Non-pigmented ciliary epithelial cell (primary cell): ENCODE measurements at regions not wholly inside any gene's neighbourhood (a gene's known extent, or its start where the extent isn't known, plus 50 kb on each side); places are given as distances from the start of the nearest gene placed in this dataset.

Experiments
- DNase-seq: peaks from one replicate; pipeline ENCODE4 v3.0.0-alpha.2; 2010; ENCODE audit warnings: low read depth

DNA sequence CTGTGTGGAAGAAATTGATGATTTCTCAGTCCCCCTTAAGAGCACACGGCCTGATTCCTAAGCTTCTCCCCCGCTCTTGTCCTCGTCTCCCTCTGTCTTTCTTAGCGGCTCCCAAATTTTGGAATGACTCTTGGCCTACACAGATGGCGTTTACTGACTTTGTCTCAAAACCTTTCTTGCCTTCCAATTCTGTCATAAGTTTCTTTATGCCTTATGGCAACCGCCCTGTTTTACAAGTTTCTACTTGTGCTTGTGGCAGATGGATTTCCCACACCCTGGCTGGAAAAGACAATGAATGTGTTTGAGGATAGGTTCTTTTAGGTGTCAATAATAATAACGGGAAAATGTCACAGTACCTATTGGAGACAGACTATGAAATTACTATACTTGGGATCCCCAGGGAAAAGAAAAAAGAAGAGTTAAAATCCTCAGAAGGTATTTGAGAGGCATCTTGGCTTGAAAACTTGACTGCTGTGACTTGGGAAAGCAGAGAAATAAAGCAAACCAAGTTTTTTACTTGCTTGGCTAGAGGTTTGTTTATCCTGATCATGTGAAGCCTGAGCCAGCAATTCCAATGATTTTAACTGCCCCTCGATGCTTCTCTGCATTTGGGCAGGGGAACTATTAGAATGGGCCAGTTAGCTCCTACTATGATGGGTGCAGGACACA is 276.4 kb downstream of the HRH4 start:
- no peak for DNase-seq

DNA sequence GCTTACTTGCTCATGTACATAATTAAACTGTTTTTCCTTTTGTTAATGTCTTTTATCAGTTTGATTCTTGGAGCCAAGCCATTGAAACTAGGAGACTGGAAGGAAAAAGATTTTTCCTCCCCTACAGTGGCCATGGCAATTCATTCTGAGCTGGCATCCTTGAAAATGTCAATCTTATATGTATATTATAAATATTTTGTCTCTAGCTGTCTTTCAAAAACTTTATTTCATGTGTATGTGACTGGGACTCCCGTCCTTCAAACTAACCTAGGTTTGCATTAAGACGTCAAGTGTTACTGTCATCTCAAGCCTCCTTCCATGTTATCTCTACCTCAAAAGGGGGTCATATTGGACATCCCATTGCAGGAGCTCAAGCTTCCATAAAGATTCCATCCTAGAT is 280.4 kb downstream of the HRH4 start:
- DNase-seq = no peak

DNA sequence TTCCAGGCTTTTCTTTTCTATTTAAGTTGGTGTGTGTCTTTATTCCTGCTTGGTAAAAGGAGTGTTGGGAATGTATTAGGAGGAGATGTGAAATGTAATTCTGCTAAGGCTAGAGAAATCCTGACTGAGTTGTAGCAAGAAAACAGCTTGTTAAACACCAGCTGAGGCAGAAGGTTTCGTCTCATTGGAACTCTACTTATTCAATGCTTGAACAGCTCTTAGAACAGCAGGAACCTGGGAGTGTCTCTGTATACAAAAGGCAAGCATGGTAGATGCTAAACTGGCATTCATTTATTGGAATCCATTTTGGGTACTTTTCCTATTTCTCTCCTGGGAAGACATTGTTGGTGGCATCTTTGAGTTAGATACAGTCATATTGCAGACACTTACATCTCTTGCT is 280.9 kb downstream of the HRH4 start:
- no peak for DNase-seq

DNA sequence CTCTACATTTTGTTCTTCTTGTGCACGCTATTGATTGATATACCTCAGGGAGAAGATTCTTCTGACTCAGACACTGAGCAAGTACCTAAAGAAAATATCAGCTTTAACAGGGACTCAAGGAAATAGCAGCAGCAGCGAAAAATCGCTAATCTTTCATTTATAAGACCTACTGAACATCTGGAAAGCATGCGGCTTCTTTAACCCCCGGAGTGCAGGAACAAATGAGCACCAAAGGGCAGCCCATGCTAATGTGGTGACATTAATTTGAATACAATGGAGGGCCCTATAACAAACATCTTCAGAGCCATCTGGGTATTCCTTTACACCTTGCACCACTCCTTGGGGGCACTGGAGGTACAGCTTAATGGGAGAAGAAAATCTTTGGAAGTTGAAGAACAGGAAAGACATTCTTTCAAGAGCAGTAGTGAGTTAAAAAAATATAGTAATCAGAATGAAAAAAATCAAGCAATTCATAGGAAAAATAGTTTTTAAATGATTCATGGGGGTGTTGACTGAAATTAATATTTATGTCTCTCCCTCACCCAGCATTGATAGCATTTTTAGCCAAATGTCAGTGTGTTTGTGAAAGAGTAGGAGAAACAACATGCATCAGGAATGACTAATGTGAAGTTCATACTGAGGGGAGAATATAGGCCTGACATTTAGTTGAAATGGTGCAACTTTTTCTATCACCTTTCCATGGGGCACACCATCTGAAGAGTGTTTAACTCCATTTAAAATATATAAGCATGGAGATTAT is 281.7 kb downstream of the HRH4 start:
- no peak for DNase-seq

DNA sequence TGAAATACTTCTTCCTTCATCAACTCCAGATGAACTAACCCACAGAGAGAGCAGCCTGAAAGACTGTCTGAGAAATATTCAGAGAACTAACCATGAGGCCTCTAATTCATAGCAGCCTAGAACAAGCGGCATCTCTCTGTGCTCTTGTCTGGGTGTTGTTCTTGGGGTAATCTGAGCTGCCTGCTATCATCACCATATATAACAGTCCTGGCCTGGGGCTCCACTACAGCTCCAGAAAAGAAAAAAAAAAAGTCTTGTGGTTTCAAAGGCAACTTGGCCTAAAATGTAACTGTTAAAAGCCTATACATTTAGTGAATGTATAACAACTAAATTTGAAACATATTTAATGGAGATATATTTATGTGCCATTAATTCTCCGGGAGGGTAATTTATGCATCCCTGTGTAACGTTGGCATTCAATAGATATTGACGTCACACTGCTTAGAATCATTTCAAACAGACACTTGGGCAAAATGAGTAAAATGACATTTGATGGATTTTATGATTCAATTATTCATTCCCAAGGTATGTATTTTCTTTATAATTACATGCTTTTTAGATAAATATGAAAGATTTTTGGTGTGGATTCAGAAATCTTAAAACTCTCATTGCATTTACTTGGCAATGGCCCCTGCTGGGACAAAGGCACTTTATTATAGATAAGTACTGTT is 294.3 kb downstream of the HRH4 start:
- DNase-seq = no peak

DNA sequence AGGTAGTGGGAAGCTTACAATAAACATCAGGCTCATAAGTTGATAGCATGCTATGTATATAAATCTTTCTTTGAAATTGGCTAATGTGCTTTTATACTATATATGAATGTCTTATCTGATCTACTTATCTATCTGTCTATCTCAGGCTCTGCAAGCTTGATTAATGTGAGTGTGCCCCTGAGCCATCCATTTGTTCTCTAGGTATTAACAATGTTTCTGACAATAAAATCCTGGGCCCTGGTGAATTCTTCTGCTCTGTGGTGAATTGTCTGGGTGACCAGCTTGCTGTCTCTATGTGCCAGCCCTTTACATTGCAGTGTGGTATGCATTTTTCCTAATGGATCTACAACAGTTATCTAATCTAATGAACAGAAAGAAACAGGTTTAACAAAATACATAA is 295.9 kb downstream of the HRH4 start:
- no peak for DNase-seq

DNA sequence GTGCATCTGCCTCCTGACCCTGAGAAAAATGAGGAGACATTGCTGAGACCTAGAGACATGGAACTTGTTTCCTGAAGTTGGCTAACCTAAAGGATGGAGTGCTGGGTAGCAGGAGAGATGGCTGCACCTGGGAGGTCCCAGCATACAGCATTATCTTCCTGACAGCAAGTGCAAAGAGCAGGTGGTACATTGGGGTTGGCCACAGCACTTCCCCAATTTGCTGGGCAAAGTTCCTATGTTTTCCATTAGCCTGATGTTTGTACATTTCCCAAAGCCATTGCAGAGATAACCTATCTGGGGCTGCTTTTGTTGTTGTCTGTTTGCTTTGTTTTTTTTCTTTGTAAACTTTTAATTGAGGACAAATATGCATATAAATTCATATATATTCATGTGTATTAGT is 296.7 kb downstream of the HRH4 start:
- DNase-seq = no peak

DNA sequence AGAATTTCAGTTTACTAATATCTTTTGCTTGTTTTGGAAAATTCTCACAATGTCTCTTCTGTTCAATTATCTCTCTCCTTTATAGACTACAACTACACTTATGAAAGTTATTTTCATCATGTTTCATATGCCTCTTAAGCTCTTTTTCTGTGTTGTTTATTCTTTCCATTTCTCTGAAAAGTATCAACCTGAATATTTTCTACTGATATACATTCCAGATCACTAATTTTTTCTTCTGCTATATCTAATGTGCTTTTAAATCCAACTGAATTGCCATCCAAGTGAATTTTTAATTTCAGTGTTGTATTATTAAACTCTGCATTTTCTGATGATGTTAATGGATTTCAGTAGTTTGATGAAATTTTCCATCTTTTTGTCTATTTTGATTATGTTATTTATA is 301.3 kb downstream of the HRH4 start:
- DNase-seq = no peak

DNA sequence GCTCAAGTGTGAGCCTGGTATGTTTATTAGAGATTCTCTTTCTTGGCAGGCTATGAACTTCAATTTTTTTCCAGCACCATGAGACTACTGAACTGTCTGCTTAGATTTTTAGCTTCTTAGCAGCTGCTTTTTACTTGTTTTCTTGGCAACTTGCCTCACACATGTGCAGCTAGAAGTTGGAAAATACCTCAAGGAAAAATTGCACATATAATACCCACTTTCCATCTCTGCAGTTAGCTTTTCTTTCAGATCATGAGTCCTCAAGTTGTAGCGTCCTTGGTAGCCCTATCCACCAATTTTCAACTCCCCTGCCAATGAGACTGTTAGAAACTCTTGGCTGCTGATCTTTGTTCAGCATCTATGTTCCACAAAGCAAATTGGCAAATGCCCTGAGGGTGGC is 302.1 kb downstream of the HRH4 start:
- DNase-seq = no peak

DNA sequence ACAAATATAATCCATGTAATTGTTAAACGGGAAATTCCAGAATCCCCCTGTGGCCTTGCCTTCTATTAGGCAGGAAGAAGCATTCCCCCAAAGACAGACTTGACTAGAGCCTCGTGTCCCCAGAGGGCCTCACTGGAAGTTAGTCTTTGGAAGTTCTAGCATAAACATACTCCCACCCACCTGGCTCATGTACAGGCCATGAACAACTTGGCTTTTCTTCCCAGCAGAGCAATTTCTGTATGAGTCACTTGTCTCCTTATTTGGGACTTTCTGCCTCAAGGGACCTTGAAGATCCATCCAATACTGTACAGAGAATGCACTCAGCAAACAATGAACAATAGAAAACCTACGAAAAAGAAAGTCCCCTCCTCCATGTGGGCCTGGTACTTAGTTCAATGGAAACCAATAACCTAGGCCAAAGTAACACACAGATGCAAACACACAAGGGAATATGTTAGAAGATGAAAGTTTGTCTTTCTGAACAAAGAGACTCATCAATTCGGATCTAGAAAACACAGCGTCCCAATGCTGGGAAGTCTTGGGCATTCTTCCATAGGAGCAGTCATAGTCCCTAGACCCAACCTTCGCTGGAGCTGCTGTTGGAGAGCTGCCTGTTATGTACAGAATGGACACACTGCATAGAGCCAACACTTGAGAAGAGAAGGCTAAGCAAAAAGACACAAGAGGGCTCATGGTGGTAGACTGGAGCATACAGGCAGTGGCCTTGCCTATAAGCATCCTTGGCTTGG is 303.5 kb downstream of the HRH4 start:
- no peak for DNase-seq

DNA sequence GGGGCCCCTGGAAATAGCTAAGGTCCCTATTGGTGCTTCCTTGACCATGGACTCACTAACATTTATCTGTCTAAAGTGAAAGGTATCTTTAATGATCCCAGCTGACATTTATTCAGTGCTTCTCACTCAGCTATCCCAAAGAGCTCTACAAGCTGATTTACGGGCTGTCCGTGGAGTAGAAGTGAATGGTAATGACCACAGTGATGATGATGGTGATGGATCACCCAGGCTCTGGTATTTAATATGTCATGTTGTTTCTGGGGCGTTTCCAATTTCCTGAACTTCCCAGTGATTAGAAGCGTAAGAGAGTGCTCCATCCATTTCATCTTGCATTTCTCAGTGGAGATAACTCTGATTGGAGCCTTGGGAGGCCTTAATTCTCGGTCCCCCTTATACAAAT is 304.3 kb downstream of the HRH4 start:
- DNase-seq = no peak

DNA sequence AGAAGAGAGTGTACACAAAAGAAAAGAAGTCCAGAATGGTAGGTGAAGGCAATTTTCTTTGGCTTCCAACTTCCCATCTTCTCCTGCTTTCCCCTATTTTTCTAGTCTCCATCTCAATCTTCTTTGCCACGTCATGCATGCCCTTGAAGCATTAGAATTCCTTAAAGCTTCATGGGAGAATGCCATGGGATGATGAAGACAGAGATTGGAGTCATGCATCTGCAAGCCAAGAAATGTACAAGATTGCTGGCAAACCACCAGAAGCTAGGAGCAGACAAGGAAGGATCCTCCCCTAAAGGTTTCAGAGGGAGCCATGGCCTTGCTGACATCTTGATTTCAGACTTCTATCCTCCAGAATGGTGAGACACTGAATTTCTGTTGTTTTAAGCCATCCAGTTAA is 305.9 kb downstream of the HRH4 start:
- DNase-seq = no peak

DNA sequence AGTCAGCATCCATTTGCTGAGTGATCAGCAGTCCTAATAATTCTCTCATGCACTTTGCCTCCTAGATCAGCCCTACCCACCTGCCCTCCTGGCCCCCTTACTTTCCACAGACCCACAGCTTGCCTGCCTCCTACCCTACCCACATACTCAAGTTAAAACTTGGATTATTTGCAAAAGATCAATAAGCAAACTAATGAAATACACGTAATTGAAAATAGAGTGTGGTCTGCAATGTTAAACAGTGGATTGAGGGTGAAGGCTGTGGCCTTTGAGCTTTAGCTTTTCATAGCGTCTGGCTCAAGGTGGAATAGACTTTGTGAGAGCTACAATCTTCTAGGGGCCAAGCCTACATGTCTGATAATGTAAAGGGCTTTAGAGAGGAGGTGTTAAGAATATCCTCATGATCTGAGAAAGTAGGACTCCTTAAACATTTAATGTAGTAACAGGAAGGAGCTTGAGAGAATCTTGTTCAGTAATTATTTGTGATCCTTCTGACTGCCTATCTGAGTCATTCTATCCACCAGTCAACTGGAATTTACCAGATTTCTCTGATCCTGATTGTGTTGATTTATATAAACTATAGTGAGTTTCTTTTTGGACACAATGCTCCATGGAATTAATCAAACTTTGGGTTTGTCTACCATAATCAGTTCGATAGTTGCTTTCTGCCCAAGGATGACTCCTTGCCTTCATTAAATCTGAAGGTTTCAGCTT is 310.0 kb downstream of the HRH4 start:
- DNase-seq = no peak

DNA sequence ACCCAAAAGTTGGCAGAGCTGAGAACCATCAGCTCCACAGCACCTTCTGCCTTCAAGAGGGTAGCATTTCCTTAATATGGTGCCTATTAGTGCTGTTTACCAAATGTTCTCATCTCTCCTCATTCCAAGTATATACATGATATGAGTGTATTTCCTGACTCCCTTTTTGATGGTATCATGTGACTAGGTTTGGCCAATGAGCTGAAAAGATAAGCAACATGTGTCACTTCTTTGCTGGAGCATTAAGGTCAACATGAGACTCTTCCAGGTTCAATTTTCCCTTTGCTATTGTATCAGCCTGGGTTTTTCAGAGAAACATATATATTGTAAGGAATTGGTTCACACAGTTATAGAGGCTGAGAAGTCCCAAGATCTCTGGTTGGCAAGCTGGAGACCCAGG is 310.9 kb downstream of the HRH4 start:
- DNase-seq = no peak

DNA sequence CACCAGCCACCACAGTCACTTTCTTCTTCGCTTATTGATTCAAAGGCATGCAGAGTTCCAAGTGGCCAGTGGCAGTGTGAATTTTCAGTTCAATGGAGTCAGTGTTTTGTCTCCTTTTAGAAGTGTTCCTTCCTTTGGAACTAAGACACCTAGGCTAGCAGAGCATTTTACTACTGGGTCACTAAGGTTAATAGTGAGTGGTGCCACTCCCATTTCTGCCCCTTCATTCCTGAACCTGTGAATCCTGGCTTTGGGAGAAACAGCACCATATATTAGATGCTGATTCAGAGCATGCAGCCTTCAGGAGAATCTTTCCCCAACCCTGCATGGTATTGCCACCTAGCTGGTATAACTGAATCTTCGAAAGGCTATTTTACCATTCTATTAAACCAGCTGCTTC is 312.7 kb downstream of the HRH4 start:
- DNase-seq = no peak

DNA sequence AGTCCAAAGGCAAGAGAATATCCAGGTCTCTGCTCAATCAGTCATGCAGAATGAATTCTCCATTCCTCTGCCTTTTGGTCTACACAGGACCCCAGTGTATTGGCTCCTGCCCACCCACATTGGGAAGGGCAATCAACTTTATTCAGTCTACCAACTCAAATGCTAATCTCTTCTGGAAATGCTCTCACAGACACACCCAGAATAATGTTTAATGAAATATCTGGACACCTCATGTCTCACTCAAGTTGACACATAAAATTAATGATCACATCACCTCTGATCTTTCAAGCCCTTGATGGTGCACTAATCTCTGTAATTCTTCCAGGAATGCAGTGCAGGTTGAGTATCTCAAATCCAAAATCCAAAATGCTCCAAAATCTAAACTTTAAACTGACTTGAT is 315.6 kb downstream of the HRH4 start:
- no peak for DNase-seq

DNA sequence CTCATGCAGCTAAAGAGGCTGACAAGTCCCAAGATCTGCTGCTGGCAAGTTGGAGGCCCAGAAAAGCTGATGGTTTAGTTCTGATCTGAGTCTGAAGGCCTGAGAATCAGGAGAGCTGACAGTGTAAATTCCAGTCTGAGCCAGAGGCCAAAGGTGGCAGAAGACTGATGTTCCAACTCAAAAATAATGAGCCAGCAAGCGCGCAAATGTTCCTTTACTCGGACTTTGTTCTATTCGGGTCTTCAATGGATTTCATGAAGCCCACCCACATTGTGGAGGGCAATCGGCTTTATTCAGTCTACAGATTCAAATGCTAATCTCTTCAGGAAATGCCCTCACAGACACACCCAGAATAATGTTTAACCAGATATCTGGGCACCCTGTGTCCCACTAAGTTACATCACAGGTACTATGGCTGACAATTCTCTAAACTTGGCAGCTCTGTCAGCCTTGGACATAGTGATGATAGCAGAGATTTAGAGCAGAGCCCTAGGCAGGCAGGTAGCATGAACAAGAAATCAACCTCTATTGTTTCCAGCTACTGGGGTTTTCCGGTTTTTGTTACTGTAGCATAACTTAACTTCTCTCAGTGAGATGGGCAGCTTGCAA is 318.5 kb downstream of the HRH4 start:
- DNase-seq = no peak

DNA sequence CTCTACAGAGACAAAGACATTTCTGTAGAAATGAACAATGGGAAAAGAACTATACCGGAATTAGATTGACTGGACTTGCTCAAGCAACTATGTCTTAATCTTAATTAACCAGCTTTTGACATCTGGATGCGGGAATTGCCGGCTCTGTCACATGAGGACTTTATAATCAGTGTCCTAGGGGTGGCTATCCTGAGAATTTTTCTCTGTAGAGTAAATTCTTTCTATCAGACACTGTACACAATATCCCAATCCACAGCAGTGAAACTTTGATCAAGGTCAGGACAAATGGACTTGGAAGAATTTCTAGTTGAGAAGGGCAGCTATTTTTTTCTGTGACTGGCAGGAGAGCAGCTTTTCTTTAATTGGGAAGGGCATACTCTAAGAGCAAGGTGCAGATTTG is 322.1 kb downstream of the HRH4 start:
- no peak for DNase-seq

DNA sequence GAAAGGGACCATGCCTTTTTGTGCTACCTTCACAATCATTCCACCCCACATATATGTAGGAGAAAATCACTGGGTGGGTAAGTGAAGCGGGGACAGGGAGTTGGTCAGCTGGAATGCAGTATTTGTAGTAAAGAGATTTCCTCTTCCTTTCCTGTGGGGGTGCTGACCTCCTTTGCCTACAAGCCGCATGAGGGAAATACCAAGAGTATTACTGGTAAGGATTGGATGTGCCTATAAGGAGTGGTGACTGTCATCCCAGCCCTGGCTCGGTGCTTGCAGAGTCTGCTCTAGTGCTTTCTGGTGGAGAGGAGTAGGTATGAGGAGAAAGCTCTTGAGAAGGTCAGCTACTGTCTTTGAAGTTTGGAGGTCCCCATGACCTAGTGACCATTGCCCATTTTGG is 324.6 kb downstream of the HRH4 start:
- DNase-seq = no peak

DNA sequence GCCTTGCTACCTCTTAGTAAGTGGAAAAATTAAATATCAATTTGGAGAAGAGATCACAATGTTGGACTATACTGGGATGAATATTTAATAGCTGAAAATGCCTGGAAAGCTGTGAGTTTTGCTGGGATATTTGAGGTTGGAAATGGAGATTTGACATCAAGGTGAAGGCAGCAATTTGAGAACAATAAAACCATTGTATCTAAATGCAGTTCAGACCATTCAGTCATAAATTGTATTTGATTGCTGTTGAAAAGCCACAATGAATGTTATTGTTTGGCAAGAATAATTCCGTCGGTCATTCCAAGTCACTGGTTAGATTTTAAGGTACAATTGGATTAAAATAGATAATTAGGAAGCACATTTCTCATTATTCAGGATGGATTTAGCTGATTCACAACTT is 325.6 kb downstream of the HRH4 start:
- no peak for DNase-seq

DNA sequence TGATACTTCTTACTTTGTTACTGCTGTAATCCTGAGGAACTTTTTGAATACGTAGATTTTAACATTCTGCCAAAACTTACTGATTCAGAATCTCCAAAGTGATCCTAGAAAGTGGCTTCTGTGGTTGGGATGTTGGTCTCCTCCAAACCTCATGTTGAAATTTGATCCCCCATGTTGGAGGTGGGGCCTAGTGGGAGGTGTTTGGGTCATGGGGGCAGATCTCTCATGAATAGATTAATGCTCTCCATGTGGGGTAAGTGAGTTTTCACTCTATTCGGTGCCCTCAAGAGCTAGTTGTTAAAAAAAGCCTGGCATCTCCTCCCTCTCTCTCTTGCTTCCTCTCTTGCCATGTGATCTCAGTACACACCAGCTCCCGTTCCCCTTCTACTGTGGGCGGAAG is 329.9 kb downstream of the HRH4 start:
- DNase-seq = no peak
